ENCODE measurements at regions not wholly inside any gene's neighbourhood (a gene's known extent, or its start where the extent isn't known, plus 50 kb on each side); places are given as distances from the start of the nearest gene placed in this dataset.

DNA sequence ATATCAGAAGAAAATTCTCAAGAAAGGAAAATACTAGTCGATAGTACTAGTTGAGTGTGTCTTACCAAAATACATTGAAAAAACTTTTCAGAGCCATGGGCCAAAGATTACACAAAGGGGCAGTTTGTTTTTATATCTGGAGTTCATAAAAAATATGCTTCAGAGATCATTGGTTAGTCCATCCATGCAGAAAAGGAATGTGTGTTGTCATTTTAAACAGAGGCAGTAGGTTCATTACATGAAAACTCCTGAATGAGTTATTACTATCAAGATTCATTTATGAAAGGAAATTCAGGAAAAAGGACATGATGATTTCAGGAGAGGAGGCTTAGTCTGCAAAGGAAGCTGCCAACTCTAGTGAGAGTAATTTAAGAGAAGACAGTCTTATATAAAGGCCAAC is 354.8 kb downstream of the AEBP2 start:
- TF ChIP-seq, protein P1, sequence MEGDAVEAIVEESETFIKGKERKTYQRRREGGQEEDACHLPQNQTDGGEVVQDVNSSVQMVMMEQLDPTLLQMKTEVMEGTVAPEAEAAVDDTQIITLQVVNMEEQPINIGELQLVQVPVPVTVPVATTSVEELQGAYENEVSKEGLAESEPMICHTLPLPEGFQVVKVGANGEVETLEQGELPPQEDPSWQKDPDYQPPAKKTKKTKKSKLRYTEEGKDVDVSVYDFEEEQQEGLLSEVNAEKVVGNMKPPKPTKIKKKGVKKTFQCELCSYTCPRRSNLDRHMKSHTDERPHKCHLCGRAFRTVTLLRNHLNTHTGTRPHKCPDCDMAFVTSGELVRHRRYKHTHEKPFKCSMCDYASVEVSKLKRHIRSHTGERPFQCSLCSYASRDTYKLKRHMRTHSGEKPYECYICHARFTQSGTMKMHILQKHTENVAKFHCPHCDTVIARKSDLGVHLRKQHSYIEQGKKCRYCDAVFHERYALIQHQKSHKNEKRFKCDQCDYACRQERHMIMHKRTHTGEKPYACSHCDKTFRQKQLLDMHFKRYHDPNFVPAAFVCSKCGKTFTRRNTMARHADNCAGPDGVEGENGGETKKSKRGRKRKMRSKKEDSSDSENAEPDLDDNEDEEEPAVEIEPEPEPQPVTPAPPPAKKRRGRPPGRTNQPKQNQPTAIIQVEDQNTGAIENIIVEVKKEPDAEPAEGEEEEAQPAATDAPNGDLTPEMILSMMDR (IDR thresholded peaks at IDR 0.05) = no peak
- TF ChIP-seq POLR2A (IDR thresholded peaks at IDR 0.05) = no peak
